ENCODE measurements at regions not wholly inside any gene's neighbourhood (a gene's known extent, or its start where the extent isn't known, plus 50 kb on each side); places are given as distances from the start of the nearest gene placed in this dataset.

GRCh38 chr12:126055521-126055920, 990.3 kb downstream of the AACS start:
- in situ Hi-C loops (cut with HindIII; ENCODE audit: low pct_unique_long_range_greater_than_20kb, low sequenced_read_pairs), result no loop called here
- DNase-seq (ENCODE audit: low read depth, low spot score), result no peak

GRCh38 chr12:126061777-126062176, 996.5 kb downstream of the AACS start:
- in situ Hi-C loops (cut with HindIII; ENCODE audit: low pct_unique_long_range_greater_than_20kb, low sequenced_read_pairs), result no loop called here
- DNase-seq (ENCODE audit: low read depth, low spot score), result no peak

- in situ Hi-C loops (cut with HindIII; ENCODE audit: low pct_unique_long_range_greater_than_20kb, low sequenced_read_pairs), result no loop called here
- no peak for DNase-seq (ENCODE audit: low read depth, low spot score)
These were observed 998.8 kb downstream of the AACS start for GRCh38 chr12:126064028-126064427.

DNA sequence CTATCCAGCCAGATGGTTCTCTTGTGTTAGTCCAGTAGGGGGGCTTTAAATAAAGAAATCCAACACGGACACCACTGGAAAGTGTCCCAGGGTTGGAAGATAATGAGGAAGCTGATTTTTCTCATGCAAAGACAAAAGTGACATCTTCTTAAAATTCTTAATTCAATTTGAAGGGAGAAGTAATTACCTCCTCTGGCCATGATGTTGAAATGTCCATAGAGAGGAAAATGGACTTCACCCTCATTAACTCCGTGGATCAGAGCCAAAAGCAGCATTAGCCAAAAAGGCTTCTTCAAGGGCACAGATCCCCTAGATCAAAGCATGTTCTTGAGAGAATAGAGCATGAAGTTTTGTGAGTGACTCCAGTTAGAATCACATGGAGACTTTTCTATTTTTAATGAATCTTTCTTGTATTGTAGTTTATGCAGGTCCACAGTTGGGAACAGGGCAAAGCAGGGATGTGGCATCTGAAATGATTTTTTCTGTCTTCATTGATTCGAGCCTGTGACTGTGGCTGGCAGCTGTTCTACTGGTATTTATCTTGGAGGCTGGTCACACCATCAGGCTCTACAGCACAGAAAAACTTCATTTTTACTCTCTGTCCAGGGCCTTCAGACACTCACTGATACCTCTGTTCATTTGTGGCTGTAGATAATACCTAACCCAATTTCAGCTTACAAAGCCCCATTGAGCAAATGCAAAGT, 1002.5 kb downstream of the AACS start:
- DNase-seq (ENCODE audit: low read depth, low spot score), result no peak
- in situ Hi-C loops (cut with HindIII; ENCODE audit: low pct_unique_long_range_greater_than_20kb, low sequenced_read_pairs), result no loop called here

- in situ Hi-C loops (cut with HindIII; ENCODE audit: low pct_unique_long_range_greater_than_20kb, low sequenced_read_pairs), result no loop called here
- DNase-seq (ENCODE audit: low read depth, low spot score), result peak; percentile 74
These were observed 1004.4 kb downstream of the AACS start for GRCh38 chr12:126069549-126070165.

DNA sequence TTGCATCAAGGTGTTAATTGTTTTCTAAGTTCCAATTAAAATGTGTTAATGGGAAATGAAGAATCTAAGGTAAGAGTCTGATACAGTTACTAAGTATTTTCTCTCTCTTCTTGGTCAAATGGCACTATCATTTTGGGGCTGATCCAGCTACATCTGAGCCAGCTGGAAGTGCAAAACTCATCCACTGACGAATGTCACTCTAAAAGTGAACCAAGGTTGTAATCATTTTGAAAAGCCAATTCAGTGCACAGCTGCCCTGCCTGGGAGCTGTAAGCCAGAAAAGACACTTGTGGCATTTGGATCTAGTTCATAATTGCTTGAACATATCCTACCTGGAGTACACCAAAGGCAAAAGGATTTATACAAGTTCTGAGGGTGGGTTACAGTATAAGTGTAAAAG, 1011.3 kb downstream of the AACS start:
- DNase-seq (ENCODE audit: low read depth, low spot score), result no peak
- in situ Hi-C loops (cut with HindIII; ENCODE audit: low pct_unique_long_range_greater_than_20kb, low sequenced_read_pairs), result no loop called here

GRCh38 chr12:126083926-126084325, 1018.7 kb downstream of the AACS start:
- in situ Hi-C loops (cut with HindIII; ENCODE audit: low pct_unique_long_range_greater_than_20kb, low sequenced_read_pairs), result no loop called here
- DNase-seq (ENCODE audit: low read depth, low spot score), result no peak

DNA sequence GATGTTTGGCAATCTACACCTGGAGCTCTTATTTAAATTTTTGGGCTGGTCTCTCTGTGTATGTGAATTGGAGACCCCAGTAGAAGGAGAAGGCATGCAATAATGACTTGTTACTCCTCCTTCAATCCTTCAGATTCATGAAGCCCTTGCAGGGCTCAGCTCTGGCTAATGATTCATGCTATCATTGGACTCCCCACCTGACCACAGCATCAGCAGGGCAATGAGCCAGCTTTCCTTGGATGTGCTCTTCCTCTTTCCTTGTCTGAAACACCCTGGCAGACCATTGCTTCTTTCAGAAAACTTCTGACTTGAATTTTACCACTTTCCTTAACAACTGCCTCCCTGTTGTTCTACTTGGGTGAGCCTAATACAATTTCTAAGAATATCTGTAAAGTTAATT, 1019.2 kb downstream of the AACS start:
- no peak for DNase-seq (ENCODE audit: low read depth, low spot score)
- in situ Hi-C loops (cut with HindIII; ENCODE audit: low pct_unique_long_range_greater_than_20kb, low sequenced_read_pairs), result no loop called here

- in situ Hi-C loops (cut with HindIII; ENCODE audit: low pct_unique_long_range_greater_than_20kb, low sequenced_read_pairs), result no loop called here
- DNase-seq (ENCODE audit: low read depth, low spot score), result no peak
These were observed 1021.0 kb downstream of the AACS start for GRCh38 chr12:126086242-126086641.

DNA sequence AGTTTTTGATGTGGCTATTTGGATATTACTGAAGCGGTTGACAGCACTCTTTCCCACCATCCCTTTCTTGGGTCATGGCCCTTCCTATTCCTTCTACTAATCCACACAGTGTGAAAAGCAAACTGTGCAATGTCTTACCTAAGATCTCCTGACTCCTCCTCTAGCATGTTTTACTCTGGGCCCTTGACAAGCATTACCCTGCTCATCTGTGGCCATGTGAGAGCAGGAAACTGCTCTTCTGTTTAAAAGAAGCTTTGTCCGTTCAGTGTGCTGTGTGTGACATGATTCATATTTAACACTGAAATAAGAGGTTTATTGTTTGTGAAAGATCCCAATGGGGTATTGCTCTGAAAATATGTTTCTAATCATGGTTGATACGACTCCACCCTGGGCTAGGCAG, 1022.5 kb downstream of the AACS start:
- in situ Hi-C loops (cut with HindIII; ENCODE audit: low pct_unique_long_range_greater_than_20kb, low sequenced_read_pairs), result no loop called here
- DNase-seq (ENCODE audit: low read depth, low spot score), result no peak

- peak; percentile 27 for DNase-seq (ENCODE audit: low read depth, low spot score)
- in situ Hi-C loops (cut with HindIII; ENCODE audit: low pct_unique_long_range_greater_than_20kb, low sequenced_read_pairs), result no loop called here
These were observed 1028.7 kb downstream of the AACS start for GRCh38 chr12:126093908-126094307.

GRCh38 chr12:126095748-126096510, 1030.7 kb downstream of the AACS start:
- in situ Hi-C loops (cut with HindIII; ENCODE audit: low pct_unique_long_range_greater_than_20kb, low sequenced_read_pairs), result no loop called here
- DNase-seq (ENCODE audit: low read depth, low spot score), result no peak

DNA sequence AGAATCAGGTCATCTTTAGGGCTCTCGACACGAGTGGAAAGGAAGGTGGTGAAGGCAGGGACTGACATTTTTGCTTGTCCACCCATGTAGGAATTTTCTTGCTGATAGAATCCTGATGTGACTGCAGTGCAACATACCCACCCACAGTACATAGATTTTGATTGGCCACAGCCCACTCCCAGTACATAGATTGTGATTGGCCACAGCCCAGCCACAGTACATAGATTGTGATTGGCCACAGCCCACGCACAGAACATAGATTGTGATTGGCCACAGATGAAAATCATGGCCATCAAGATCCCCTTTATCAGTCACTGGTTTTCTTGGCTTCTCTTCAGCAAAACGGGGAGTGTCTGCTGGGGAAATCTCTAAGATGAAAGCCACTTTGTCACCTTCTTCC, 1041.5 kb downstream of the AACS start:
- in situ Hi-C loops (cut with HindIII; ENCODE audit: low pct_unique_long_range_greater_than_20kb, low sequenced_read_pairs), result no loop called here
- DNase-seq (ENCODE audit: low read depth, low spot score), result no peak

DNA sequence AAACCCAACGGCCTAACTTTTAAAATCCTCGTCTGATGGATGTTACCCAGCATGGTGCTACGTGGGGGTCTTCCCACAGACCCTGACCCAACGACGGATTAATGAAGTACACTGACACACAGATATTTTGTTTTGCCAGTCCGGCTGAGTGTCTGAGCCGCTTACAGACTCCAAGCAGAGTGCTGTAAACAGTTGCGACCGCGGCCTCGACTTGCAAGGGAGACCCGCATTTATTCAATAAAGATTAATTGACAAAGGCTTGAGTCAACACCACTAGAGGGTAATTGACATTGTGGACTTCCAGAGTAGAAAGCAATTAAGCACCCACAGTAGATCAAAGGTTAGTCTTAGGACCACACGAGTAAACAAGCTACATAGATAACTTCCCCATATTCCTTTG, 1042.4 kb downstream of the AACS start:
- no peak for DNase-seq (ENCODE audit: low read depth, low spot score)
- in situ Hi-C loops (cut with HindIII; ENCODE audit: low pct_unique_long_range_greater_than_20kb, low sequenced_read_pairs), result no loop called here

DNA sequence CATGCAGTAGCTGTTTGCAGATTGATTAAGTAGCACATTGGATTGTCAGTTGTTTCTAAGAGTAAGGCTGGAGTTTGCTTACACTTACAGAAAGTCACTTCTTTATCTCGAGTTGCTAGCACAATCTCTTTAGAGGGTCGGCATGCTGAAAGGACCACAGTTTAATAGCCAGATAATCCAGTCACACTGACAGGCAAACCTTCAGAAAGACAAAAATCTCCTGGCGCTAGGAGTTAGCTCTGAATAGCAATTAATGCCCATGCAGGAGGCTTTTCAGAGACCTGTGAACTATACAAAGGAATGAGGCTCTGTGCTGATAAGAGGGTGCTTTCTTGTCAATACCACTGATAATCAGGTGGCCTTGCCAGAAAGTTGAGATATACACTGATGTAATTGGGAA, 1043.0 kb downstream of the AACS start:
- no peak for DNase-seq (ENCODE audit: low read depth, low spot score)
- in situ Hi-C loops (cut with HindIII; ENCODE audit: low pct_unique_long_range_greater_than_20kb, low sequenced_read_pairs), result no loop called here

DNA sequence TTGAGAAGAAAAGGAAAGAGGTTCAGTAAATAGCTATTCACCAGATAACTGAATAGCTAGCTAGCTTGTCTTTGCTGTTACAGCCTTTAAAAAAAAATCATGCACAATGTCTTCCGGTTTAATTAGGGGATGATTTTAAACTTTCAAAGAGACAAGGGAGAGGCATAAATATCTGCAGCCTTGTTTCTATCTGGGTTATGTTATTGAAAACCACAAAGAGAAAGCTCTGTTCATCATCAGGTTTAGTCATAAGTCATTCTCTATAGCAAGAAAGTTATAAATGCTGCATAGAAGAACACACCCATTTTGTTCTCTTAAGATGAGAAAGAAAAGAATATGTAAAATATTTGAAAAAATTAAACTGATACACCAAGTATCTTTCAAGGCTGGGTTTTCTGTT, 1046.9 kb downstream of the AACS start:
- in situ Hi-C loops (cut with HindIII; ENCODE audit: low pct_unique_long_range_greater_than_20kb, low sequenced_read_pairs), result no loop called here

GRCh38 chr12:126112849-126113248, 1047.6 kb downstream of the AACS start:
- no peak for DNase-seq (ENCODE audit: low read depth, low spot score)
- in situ Hi-C loops (cut with HindIII; ENCODE audit: low pct_unique_long_range_greater_than_20kb, low sequenced_read_pairs), result no loop called here

More for the DNA sequence above, 1046.9 kb downstream of the AACS start:
- no peak for DNase-seq (ENCODE audit: low read depth, low spot score)

GRCh38 chr12:126114441-126114840, 1049.2 kb downstream of the AACS start:
- in situ Hi-C loops (cut with HindIII; ENCODE audit: low pct_unique_long_range_greater_than_20kb, low sequenced_read_pairs), result no loop called here
- DNase-seq (ENCODE audit: low read depth, low spot score), result no peak

DNA sequence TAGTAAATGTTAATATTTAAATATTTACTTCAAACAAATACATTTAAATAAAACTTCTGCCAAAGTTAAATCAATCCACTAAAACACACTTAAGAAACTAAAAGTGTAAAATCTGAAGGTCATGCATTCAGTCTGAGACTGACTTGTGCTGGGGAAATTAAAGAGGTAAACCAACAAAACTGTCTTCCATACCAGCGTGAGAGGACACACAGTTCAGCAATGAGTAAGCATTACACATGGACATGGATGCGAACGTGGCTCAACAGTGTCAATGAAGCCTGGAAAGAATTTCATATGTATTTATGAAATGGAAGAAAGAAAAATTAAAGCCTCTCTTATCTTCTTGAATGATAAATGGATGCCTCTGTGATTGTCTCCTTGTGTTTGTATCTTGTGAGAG, 1052.3 kb downstream of the AACS start:
- no peak for DNase-seq (ENCODE audit: low read depth, low spot score)
- in situ Hi-C loops (cut with HindIII; ENCODE audit: low pct_unique_long_range_greater_than_20kb, low sequenced_read_pairs), result no loop called here

Measured in SK-MEL-5 (cell line).